Esophagus squamous epithelium (tissue), 4 donors: ENCODE measurements at regions not wholly inside any gene's neighbourhood (a gene's known extent, or its start where the extent isn't known, plus 50 kb on each side); places are given as distances from the start of the nearest gene placed in this dataset.

Source experiments
- POLR2A ChIP-seq, 4 donors: fragments of 450-650 bp; IDR thresholded peaks; one replicate each; pipeline ENCODE4 v1.6.1; 2017; ENCODE audit warnings: antibody characterized with exemption in 4 of 4, mild to moderate bottlenecking in 4 of 4, moderate library complexity in 3 of 4
- TF ChIP-seq, protein P1 (sequence below), 6 experiments: fragments of 450-650 bp in 4 of 6; fragments of 200-600 bp in 2 of 6; sonication (generic) in 2 of 6; IDR thresholded peaks; one replicate each; pipeline ENCODE4 v1.5.1; 2016 to 2019; ENCODE audit warnings: antibody characterized with exemption in 6 of 6, mild to moderate bottlenecking in 4 of 6, moderate library complexity in 4 of 6

DNA sequence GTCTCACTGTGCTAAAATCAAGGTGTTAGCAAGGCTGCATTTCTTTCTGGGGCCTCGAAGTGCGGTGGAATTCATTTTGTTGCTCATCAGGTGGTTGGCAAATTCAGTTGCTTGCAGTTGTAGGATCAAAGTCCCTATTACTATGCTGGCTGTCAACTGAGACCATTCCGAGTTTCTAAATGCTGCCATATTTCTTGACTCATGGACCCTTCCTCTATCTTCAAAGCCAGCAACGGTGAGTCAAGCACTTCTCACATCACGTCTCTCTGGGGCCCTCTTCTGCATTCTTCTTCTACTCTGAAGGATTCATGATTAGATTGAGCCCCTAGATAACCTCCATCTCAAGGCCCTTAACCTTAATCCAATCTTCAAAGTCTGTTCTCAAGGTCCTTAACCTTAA, 619.7 kb downstream of the HACE1 start:
- TF ChIP-seq, protein P1, sequence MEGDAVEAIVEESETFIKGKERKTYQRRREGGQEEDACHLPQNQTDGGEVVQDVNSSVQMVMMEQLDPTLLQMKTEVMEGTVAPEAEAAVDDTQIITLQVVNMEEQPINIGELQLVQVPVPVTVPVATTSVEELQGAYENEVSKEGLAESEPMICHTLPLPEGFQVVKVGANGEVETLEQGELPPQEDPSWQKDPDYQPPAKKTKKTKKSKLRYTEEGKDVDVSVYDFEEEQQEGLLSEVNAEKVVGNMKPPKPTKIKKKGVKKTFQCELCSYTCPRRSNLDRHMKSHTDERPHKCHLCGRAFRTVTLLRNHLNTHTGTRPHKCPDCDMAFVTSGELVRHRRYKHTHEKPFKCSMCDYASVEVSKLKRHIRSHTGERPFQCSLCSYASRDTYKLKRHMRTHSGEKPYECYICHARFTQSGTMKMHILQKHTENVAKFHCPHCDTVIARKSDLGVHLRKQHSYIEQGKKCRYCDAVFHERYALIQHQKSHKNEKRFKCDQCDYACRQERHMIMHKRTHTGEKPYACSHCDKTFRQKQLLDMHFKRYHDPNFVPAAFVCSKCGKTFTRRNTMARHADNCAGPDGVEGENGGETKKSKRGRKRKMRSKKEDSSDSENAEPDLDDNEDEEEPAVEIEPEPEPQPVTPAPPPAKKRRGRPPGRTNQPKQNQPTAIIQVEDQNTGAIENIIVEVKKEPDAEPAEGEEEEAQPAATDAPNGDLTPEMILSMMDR (IDR thresholded peaks at IDR 0.05), result no peak
- TF ChIP-seq POLR2A (IDR thresholded peaks at IDR 0.05), result no peak
